ENCODE measurements at regions not wholly inside any gene's neighbourhood (a gene's known extent, or its start where the extent isn't known, plus 50 kb on each side); places are given as distances from the start of the nearest gene placed in this dataset.
"Not testable (repeated sequence)": the region's sequence is repeated elsewhere in the genome, so short reads cannot be mapped to it uniquely, and the experiment has no call there.

DNA sequence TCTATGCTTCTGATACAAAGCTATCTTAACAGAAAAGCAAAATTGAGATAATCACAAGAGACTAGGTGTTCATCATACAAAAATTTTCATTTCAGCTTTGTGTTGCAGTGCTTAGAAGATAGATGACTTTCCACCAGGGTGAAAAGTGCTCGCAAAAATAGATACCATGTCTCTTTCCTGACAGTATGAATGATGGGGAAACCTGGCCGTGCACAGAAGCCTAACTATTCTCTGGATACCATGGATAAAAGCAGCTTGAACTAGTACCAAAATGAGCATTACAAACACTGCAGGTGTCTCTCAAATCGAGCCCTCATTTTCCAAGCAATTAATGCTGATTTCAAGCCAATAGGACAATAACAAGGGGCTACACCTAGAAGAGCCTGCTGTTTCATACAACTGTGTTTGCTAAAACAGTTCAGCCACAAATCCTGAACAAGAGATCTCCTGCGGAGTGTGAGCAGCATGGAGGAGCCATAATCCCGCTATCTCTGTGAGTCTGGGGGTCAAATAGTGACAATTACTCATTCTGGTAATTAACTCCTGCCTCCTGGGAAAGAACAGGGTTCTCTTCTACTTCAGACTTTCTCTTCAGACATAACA, 507.6 kb downstream of the PID1 start:
- TF ChIP-seq, protein P1, sequence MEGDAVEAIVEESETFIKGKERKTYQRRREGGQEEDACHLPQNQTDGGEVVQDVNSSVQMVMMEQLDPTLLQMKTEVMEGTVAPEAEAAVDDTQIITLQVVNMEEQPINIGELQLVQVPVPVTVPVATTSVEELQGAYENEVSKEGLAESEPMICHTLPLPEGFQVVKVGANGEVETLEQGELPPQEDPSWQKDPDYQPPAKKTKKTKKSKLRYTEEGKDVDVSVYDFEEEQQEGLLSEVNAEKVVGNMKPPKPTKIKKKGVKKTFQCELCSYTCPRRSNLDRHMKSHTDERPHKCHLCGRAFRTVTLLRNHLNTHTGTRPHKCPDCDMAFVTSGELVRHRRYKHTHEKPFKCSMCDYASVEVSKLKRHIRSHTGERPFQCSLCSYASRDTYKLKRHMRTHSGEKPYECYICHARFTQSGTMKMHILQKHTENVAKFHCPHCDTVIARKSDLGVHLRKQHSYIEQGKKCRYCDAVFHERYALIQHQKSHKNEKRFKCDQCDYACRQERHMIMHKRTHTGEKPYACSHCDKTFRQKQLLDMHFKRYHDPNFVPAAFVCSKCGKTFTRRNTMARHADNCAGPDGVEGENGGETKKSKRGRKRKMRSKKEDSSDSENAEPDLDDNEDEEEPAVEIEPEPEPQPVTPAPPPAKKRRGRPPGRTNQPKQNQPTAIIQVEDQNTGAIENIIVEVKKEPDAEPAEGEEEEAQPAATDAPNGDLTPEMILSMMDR (IDR thresholded peaks at IDR 0.05; ENCODE audit: borderline replicate concordance) = no peak
- no peaks in the 10 kb centered on the region for H3K27me3 ChIP-seq (ENCODE audit: low read depth)
- DNase-seq = no peak
- H3K36me3 ChIP-seq = no peaks in the 10 kb centered on the region
- no peaks in the 10 kb centered on the region for H3K9me3 ChIP-seq (replicated peaks)
- intact Hi-C loops (cut with micrococcal nuclease) = no loop called here
- no peak overlapping the region for H3K27ac ChIP-seq (replicated peaks)
- no peak overlapping the region for H3K4me3 ChIP-seq
- peaks cover 17% of the 10 kb centered on the region for H3K4me1 ChIP-seq

DNA sequence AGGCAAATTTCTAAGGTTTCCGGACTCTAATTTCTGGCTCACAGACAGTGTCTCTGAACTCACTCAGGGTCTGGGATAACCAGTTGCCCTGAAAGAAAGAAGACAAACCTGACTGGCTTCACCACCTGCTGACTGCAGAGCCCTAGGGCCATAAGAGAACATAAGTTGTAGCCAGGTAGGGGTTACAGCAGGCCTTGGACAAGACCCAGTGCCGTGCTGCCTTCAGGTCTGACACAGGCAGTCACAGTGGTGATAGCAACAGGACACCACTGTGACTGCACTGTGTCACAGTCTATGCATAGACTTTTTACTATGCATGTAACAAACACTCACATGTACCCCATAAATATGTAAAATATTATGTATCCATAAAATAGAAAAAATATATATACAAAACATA, 508.5 kb downstream of the PID1 start:
- Histone ChIP-seq H3K27ac (replicated peaks) (no peak overlapping the region), H3K9me3 (replicated peaks) (no peaks in the 10 kb centered on the region), H3K27me3 (ENCODE audit: low read depth) (no peaks in the 10 kb centered on the region), H3K4me1 (peaks cover 17% of the 10 kb centered on the region), H3K4me3 (no peak overlapping the region), H3K36me3 (no peaks in the 10 kb centered on the region)
- DNase-seq = no peak
- intact Hi-C loops (cut with micrococcal nuclease) = no loop called here
- TF ChIP-seq, protein P1 (IDR thresholded peaks at IDR 0.05; ENCODE audit: borderline replicate concordance) = no peak

DNA sequence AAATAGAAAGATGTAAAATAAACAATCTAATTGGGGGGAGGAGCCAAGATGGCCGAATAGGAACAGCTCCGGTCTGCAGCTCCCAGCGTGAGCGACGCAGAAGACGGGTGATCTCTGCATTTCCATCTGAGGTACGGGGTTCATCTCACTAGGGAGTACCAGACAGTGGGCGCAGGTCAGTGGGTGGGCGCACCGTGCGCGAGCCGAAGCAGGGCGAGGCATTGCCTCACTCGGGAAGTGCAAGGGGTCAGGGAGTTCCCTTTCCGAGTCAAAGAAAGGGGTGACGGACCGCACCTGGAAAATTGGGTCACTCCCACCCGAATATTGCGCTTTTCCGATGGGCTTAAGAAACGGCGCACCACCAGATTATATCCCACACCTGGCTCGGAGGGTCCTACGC, 515.4 kb downstream of the PID1 start:
- DNase-seq; H3K4me1 ChIP-seq; H3K27ac ChIP-seq (replicated peaks); H3K36me3 ChIP-seq; H3K9me3 ChIP-seq (replicated peaks); H3K4me3 ChIP-seq; H3K27me3 ChIP-seq (ENCODE audit: low read depth); intact Hi-C loops (cut with micrococcal nuclease): not testable (repeated sequence)

DNA sequence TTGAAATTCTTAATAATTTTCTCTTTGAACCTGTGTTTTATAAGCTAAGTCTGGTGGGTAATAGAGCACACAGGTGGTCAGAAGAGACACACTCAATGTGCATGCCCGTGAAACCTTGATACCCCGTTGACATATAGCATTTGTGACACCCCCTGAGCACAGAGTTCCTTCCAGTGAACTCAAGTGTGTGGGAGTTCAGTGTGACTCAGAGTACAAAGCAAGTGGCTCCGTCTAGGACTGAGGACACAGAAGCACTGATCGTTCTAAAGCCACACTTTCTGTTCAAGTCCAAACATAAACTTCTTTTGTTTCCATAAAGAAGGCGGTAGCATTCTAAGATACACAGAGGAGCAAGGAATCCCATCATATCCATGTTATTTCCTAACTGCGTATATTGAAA, 523.6 kb downstream of the PID1 start:
- Histone ChIP-seq H3K27ac (replicated peaks) (no peak overlapping the region), H3K27me3 (ENCODE audit: low read depth) (no peaks in the 10 kb centered on the region), H3K9me3 (replicated peaks) (no peaks in the 10 kb centered on the region), H3K4me1 (no peaks in the 10 kb centered on the region), H3K36me3 (no peaks in the 10 kb centered on the region), H3K4me3 (no peak overlapping the region)
- intact Hi-C loops (cut with micrococcal nuclease) = no loop called here
- DNase-seq = no peak
- TF ChIP-seq, protein P1 (IDR thresholded peaks at IDR 0.05; ENCODE audit: borderline replicate concordance) = no peak

DNA sequence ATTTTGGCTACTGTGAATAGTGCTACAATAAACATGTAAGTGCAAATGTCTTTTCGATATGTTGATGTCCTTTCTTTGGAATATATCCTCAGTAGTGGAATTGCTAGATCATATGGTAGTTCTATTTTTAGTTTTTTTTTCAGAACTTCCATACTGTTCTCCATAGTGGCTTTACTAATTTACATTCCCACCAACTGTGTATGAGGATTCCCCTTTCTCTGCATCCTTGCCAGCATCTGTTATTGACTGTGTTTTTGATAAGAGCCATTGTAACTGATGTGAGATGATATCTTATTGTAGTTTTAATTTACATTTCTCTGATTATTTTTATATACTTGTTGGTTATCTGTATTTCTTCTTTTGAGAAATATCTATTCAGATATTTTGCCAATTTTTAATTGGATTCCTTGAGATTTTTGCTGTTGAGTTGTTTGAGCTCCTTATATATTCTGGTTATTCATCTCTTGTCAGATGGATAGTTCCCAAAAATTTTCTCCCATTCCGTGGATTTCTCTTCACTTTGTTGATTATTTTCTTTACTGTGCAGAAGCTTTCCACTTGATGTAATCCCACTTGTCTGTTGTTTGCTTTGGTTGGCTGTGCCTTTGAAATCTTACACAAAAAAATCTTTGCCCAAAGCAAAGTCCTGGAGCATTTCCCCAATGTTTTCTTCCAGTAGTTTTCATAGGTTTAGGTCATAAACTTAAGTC, 532.3 kb downstream of the PID1 start:
- intact Hi-C loops (cut with micrococcal nuclease) = no loop called here
- no peaks in the 10 kb centered on the region for H3K36me3 ChIP-seq
- H3K4me3 ChIP-seq = no peak overlapping the region
- TF ChIP-seq, protein P1 (IDR thresholded peaks at IDR 0.05; ENCODE audit: borderline replicate concordance) = no peak
- no peaks in the 10 kb centered on the region for H3K4me1 ChIP-seq
- H3K27me3 ChIP-seq (ENCODE audit: low read depth) = no peaks in the 10 kb centered on the region
- no peak overlapping the region for H3K27ac ChIP-seq (replicated peaks)
- DNase-seq = no peak
- H3K9me3 ChIP-seq (replicated peaks) = peaks cover 6% of the 10 kb centered on the region

DNA sequence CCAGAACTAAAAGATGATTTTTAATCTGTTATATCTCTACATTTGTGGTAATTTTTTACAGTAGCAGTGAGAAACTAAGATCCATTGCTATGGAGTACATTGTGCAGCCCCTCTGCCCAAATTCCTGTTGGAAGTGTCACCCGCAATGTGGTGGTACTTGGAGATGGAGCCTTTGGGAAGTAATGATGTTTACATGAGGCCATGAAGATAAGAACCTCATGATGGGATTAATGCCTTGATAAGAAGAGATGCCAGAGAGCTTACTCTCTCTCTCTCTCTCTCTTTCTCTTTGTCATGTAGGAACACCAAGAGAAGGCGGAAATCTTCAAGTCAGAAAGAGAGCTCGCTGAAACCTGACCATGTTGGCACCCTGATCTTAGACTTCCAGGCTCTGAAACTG, 535.4 kb downstream of the PID1 start:
- no peaks in the 10 kb centered on the region for H3K4me1 ChIP-seq
- intact Hi-C loops (cut with micrococcal nuclease) = no loop called here

More for the DNA sequence above, 535.4 kb downstream of the PID1 start:
- Histone ChIP-seq H3K36me3 (no peaks in the 10 kb centered on the region), H3K27me3 (ENCODE audit: low read depth) (no peaks in the 10 kb centered on the region), H3K4me3 (no peak overlapping the region), H3K9me3 (replicated peaks) (peaks cover 6% of the 10 kb centered on the region), H3K27ac (replicated peaks) (no peak overlapping the region)
- TF ChIP-seq, protein P1 (IDR thresholded peaks at IDR 0.05; ENCODE audit: borderline replicate concordance) = no peak
- no peak for DNase-seq

All from left ventricle myocardium inferior (tissue), 1 donor.